HG03045 (cell line): ENCODE measurements at regions not wholly inside any gene's neighbourhood (a gene's known extent, or its start where the extent isn't known, plus 50 kb on each side); places are given as distances from the start of the nearest gene placed in this dataset.

ENCODE experiments used
- ATAC-seq: cut with Tn5 transposase; IDR thresholded peaks from one replicate; pipeline ENCODE4 v1.9.1; 2021; ENCODE audit warnings: mild to moderate bottlenecking, moderate library complexity; ENCODE audit not compliant: unreplicated experiment

DNA sequence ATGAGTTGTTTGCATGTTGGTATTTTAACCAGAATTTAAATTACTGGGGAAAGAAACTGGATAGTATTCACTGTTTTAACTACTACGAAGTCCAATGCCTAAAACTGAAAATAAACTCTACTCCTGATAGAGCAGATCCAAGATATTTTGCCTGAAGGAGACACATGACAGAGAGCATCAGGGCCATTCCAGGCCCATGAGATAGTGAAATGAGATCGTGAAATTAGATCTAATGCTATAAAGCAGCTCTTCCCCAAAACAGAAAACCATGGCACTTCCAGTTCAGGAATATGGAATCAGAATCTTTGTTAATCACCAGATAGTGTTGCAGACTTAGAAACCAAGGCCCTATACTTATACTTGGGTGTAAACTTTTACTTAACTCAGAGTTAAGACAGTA is 124.3 kb upstream of the CACNA2D1 start:
- no peak for ATAC-seq

DNA sequence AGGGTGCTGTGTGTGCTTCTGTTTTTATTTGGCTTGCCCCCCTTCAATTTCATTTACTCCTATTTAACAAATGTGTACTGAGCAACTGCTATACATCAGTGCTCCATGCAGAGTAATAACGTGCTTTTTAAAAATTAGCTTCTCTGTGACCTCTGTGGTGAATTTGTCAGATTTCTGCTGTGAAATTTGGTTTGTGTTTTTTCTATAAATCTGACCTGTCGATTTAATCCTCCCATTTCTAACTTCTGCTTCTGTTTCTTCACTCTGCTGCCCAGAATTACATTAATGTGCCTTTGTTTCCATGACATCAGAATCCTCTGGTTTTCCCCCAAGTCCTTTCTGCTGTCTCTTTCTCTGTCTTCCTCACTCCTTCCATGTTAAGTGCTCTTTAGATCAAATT is 123.8 kb upstream of the CACNA2D1 start:
- no peak for ATAC-seq

DNA sequence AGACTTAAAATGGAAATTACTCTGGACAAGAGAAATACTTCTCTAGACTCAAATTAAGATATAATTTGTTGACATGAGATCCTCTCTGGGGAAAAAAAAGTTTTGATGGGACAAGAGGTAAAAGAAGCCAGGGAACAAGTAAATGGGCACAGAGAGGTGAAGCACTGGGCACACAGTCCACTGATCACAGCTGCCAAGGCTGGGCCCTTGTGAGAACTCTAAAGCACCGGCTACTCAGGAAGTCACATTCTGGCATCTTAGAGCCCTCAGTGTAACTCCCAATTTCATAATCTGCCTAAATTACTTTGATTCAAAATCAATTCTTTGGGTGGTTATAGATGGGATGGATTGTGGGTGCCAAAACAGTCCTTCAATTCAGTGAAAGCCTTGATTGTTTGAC is 123.2 kb upstream of the CACNA2D1 start:
- ATAC-seq, result no peak

DNA sequence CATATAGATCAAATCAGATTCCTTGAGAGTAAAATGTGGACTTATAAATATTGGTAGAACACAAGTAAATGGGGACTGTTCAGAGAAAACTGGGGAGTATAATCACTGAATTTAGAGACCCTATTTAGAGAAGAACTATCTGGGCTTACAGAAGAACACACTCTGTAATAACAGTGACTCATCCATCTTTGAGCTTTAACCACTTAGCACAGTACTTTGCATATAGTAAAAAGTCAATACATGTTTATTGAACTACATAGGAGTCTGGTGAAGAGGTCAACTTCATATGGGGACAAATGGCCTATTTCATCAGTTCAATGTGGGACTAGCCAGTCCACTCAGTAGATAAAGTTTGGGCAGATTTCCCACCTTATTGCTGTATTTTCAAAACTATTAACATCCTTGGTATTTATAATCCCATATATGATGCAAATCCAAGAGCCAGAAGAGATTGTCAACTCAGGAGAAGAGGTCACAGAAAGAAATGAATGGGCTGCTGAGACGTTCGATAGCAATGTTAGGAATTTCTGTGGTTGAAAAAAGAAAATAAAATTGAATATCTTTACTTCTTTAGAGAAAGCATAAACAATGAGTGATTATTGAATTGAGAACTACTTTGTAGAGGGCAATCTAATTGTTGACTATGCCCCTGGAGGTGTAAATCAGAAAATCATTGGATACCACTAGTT is 119.3 kb upstream of the CACNA2D1 start:
- no peak for ATAC-seq

DNA sequence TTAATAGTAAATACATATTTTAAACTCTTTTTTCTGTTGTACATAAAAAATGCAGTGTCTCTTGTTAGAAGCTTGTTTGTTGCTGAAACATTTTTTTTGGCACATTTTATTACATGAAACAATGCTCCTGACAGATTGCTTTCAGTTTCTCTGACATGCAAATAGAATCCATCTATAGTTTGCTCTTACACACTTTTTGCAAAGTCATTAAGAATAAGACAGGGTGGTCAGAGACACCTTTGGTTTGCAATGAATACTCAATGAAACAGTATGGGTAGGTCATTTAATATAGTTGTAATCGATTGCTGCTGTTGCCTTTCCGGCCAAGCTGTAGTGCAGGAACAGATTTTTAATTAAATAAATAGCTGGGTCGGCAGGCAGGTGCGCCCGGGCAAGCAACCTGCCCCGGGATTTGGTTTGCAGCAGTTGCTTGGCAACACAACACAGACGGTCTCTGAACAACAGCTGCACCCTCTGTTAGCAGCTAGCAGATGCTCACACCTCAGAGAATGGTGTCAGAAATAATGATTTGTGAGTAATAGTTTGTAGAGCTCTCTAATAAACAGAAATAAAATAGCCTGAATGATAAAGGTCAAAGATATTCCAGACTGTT is 115.7 kb upstream of the CACNA2D1 start:
- peak; percentile 49 for ATAC-seq

DNA sequence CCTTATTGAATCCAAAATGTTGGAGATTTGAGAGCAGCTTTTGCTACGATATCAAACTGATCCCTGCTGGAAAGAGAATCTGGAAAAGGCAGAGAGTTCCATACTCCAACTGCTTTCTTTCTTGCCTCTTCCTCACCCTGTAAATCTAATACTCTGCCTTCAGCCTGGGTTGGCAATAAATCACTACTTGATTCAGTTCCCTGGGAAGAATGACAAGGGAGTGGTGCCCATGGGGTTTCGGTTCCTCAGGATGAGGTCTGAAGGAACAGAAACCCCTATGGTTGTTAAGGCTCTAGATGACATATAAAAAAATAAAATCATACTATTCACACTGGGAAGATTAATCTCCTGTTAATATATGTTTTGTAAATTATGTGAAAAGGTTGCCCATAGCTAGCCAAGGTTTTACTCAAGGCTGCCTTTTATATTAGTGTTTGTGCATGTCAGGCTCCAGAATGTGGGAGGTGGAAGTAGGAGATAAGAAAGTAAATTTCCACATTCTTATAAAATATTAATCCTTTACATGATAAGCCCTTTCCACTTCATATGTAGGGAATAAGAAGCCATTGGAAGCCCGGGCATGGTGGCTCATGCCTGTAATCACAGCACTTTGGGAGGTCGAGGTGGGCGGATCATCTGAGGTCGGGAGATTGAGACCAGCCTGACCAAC is 106.2 kb upstream of the CACNA2D1 start:
- no peak for ATAC-seq

DNA sequence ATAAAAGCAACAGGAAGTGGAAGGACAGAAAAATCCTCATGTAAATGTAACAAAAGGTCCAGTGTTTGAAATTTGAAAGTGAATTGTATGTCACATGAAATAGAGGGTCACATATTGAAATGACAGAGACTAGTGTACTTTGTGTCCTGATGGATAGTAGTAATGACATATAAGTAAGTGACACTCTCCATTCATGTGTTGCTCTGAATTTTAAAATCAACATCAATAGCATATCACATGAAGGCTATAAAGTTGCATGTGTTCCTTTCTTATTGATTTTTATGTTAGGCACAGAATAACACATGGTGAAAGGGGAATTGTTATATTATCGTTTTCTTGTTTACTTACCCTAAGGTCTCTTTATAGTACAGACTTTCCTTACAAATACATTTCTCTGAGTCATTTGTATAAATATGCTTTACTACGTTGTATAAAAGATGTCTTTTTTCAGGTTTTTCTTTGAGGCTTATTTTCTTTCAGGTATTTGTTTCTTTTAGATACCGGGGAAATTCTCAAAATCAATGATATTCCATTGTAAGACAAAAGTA is 104.6 kb upstream of the CACNA2D1 start:
- ATAC-seq, result no peak

DNA sequence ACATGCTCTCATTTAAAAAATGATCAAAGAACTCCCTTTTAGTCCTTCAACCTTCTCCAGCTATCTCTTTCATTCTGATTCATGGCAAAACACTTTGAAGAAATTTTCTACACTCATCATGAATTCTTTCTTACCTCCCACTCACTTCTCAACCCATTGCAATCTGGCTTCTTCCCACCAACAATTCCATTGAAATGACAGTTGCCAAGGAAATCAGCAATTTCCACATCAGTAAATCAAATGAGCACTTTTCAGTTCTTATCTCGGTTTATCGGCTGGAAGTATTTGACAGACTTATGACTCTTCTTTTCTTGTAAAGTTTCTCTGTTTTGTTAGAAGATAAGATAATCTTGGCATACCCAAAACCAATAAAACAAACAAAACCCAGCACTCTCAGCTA is 99.1 kb upstream of the CACNA2D1 start:
- ATAC-seq, result no peak

DNA sequence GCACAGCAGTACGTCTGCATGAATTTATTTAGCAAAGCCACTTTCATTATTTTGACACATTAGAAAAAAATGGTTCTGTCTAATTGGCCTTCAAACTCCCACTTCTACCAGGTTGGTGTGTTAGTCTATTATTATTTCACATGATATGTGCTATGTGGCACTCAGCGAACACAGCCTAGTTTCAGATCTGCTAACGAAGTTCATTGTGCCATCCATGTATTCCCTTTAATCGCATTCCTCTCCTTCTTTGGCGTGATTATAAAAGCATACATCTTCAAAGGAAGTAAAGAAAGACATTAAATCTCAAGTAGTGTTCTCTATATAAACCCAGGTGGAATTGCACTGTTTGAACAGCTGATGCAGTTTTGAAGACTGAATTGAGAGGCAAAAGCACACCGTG is 96.4 kb upstream of the CACNA2D1 start:
- ATAC-seq, result no peak

DNA sequence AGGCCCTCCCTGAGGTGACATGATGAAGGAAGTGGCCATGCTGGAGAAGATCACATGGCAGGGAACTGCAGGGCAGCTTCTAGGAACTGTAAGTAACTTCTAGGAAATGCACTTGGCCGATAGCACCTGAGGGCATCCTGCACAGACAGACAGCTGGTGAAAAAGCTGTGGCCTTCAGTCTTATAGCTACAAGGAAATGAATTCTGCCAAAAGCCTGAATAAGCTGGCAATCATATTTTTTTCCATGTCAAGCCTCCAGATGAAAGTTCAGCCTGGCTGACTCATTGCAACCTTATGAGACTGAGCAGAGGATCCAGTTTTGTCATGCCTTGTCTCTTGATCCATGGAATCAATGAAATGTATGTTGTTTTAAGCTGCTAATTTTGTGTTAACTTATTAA is 91.1 kb upstream of the CACNA2D1 start:
- no peak for ATAC-seq

DNA sequence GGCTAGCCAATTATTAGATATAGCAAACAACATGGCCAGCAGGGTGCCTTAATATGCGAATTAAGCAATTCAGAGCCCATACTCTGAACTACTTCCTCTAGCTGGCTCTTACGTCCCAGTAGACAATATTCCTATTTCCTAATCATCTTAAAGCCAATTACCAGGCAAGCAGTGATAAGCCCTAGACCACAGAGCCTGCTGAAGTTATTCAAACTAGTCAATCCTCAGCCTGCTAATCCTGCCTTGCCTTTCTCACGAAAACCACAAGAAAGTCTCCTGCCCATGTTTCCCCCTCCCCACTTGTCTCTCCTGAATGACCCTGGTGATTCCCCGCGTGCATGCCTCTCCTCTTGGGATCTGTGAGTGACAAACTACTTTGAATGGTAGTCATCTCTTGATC is 86.8 kb upstream of the CACNA2D1 start:
- no peak for ATAC-seq

DNA sequence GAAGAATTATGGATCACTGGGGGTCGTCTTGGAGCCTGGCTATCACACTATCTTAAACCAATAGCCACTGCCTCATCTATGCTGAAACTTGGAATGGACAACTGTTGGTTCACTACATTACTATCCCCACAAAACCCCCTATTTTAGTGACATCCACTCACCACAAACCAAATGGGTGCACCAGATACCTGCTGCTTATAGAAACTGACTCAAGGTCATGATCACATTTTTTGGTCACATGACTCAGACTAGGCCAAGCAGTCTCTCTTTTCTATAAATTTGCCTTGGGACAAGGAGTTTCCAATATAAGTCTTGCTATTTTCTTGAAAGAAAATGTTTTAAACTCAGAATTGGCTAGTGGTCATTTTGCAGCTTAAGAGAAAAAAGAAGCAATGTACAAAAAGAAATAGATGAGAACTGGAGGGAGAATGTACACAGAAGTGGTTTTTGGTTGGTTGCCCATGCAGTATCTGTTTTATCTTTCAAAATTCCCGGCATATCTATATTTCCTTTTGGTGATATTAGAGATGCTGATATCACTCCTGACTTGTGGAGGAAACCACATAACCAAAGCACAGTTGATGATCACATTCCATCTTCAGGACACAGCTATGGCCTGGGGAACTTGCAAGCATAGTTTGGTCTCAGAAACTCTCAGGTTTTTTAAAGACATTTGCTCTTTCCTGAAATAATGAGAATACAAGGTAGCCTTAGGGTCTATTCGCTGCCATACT is 85.2 kb upstream of the CACNA2D1 start:
- no peak for ATAC-seq

DNA sequence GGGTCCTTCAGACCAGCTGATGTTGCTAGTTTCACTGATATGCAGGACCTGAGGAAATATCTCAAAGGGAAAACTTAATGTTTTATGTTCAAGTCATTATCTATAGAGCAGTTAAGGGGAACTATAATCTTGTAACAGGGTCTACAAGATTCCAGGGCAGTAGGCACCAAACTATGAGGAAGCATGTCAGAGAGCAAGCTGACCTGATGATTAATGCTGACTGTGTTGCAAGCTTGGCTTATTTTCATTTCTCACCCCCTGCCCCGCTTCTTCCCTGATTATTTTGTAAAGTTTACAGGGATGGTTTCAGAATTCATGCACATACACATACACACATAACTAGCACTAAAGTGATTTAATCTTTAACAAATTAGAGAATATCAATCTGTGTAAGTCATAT is 84.3 kb upstream of the CACNA2D1 start:
- ATAC-seq, result no peak

DNA sequence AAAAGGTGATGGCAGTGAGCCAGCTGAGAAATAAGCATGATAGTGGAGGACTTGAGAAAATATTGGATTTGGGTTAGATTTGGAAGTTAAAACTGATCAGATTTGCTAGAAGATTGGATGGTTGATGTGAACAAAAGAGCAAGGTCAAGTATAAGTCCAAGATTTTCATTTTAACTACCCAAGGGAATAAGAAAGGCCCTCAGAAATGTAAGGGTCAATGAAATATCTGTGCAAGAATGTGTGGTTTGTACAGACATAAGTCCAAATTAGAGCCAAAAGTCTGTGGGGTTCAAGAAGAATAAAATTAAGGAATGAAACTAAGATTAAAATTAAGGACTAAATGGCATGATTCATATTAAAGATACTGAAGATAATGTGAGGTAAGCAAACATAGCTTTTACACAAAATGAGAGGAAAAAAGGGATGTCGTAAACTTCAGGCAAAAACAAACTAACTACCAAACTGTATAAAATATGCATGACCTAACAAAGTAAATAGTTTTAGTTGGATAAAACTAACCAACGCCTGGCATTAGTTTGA is 78.4 kb upstream of the CACNA2D1 start:
- no peak for ATAC-seq

DNA sequence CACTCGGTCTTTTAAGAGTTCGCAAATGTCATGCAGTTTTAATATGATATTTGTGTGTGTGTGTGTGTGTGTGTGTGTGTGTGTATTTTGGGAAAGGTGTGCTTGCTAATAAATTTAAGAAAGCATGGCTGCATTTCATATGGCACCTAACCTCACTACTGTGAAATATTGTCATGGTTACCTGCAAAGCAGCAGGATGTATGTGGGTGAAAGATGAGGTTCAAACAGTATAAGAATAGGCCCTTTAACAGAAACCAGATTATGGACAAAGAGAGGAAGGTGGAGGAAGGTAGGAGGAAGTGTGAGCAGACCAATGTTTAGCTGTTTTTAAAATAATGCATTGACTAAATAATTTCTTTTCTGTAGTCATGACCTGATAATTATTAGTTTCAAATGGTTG is 73.5 kb upstream of the CACNA2D1 start:
- no peak for ATAC-seq

DNA sequence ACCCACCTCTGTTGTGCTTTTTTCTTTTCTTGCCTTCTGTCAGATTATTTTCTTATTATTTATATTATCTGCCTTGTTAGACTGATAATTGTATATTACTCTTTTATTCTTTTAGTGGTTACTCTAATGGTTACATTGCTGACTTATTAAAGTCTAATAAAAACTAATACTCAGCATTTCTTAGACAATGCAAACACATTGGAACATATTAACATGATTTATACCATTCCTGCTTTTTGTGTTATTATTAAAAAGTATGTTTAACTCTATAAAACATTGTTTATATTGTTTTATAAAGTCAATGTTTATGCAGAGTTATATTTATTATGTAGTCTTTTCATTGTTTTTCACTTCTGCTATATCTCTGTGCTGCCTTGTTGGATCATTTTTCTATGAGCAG is 68.0 kb upstream of the CACNA2D1 start:
- no peak for ATAC-seq

DNA sequence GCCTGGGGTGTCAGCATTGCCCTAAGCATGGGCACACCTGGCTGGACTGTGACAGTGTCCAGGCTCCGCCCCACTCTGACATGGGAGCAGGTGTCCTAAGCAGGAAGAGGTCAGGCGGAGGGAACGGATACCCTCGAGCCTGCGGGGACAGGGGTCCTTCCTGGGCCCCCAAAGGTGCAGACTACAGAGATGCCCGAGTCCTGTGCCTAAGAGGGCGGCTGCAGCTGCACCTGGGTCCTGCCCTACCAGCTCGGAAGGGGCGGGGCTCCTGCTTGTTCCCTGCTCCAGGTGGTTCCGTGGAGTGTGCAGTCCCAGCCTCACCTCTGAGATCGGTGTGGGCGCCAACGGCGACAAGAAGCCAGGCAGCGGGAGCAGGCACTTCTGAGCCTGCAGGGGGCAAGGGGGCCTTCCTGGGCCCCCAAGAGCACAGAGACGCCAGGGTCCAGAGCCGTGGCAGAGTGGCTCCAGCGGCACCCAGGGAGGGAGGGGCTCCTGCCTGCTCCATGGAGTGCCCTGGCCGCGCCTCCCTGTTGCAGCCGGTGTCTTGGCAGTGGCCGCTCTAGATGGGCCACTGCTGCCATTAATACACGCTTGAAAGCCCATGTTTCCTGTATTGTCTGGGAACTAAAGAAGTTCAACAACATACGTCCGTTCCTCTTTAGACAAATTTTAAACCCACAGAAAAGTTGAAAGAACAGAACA is 64.5 kb upstream of the CACNA2D1 start:
- ATAC-seq, result no peak

DNA sequence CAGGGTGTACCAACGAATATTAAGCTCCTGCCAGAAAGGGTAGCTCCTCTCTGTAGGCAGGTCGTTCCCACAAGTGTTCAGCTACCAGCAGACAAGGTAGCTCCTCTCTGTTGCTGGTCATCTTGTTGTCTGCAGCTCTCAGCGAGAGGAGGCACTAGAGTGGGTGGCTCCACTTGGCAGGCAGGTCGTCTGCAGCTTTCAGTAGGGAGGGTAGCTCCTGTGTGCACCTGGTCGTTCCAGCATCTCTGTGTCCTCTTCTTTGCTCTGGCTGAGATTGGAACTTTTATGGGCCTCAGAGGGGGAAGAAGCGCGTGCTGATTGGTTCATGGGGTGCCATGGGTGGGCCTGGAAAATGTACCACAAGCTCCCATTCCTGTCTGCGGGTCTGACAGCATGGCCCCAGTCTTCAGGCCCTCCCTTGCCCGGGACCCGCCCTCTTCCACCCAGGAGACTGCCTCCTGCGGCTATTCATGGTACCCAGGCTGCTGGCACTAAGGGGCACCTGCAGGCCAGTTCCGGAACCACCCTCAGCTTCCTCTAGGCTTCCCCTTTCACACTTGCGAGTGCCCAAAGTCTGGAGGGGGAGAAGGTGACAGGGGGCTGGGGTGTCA is 63.9 kb upstream of the CACNA2D1 start:
- no peak for ATAC-seq

DNA sequence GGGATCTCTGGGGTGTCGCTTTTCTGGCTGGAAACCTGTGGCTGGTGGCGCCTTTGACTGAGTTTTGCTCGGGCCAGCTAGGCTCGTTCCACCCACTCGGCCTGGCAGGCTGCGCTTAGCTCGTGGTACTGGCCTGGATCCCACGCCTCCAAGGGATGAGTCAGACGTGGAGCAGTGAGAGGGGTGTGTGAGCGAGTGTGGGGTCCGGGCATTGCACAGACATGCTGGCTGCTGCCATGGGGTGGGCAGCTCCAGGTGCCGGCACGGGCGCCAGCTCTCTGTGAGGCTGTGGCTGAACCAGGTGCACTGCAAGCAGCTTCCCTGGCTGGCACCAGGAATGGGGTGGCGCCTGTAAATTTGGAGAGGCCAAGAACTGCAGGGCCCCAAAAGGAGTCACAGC is 63.1 kb upstream of the CACNA2D1 start:
- ATAC-seq, result no peak

DNA sequence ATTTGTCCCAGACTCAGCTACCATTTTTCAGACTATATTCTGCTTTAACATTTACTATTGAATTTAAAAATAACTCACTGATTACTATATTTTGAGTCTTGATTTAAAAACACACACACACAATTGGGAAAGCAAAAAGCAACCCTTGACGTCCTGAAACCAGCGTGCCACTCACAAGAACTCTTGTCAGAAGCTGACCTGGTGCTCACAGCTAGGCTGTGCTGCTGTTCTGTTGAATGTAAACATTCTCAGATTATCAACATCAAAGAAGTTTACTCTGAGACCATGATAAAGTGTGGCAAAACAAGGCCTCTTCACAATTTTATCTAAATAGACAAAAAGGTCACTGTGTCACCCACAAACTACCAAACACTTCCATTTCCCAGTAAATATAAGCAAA is 62.6 kb upstream of the CACNA2D1 start:
- no peak for ATAC-seq
